ENCODE measurements at regions not wholly inside any gene's neighbourhood (a gene's known extent, or its start where the extent isn't known, plus 50 kb on each side); places are given as distances from the start of the nearest gene placed in this dataset.

GRCh38 chr3:164537485-164537884 lies 540.8 kb downstream of the SI start:
- no peak overlapping the region for H3K4me3 ChIP-seq (ENCODE audit: control insufficient read depth, low read depth, low read length)
- no peak for DNase-seq (ENCODE audit: low read depth)
- no peak for TF ChIP-seq CTCF (IDR thresholded peaks at IDR 0.05; ENCODE audit: control insufficient read depth, insufficient read depth, low read depth, low read length, missing control alignments)

- TF ChIP-seq CTCF (IDR thresholded peaks at IDR 0.05; ENCODE audit: control insufficient read depth, insufficient read depth, low read depth, low read length, missing control alignments): no peak
- no peak for DNase-seq (ENCODE audit: low read depth)
- H3K4me3 ChIP-seq (ENCODE audit: control insufficient read depth, low read depth, low read length): no peak overlapping the region
Observed at GRCh38 chr3:164533275-164533674, 545.0 kb downstream of the SI start.

GRCh38 chr3:164526250-164526649 lies 552.0 kb downstream of the SI start:
- no peak for DNase-seq (ENCODE audit: low read depth)
- no peak overlapping the region for H3K4me3 ChIP-seq (ENCODE audit: control insufficient read depth, low read depth, low read length)
- TF ChIP-seq CTCF (IDR thresholded peaks at IDR 0.05; ENCODE audit: control insufficient read depth, insufficient read depth, low read depth, low read length, missing control alignments): no peak

- TF ChIP-seq CTCF (IDR thresholded peaks at IDR 0.05; ENCODE audit: control insufficient read depth, insufficient read depth, low read depth, low read length, missing control alignments): no peak
- DNase-seq (ENCODE audit: low read depth): no peak
- no peak overlapping the region for H3K4me3 ChIP-seq (ENCODE audit: control insufficient read depth, low read depth, low read length)
Observed at GRCh38 chr3:164524201-164524600, 554.1 kb downstream of the SI start.

- H3K4me3 ChIP-seq (ENCODE audit: control insufficient read depth, low read depth, low read length): no peak overlapping the region
- no peak for DNase-seq (ENCODE audit: low read depth)
- TF ChIP-seq CTCF (IDR thresholded peaks at IDR 0.05; ENCODE audit: control insufficient read depth, insufficient read depth, low read depth, low read length, missing control alignments): no peak
Observed at GRCh38 chr3:164522073-164522763, 556.1 kb downstream of the SI start.

- TF ChIP-seq CTCF (IDR thresholded peaks at IDR 0.05; ENCODE audit: control insufficient read depth, insufficient read depth, low read depth, low read length, missing control alignments): no peak
- no peak for DNase-seq (ENCODE audit: low read depth)
- H3K4me3 ChIP-seq (ENCODE audit: control insufficient read depth, low read depth, low read length): no peak overlapping the region
Observed at GRCh38 chr3:164521644-164522043, 556.7 kb downstream of the SI start.
